Upper lobe of left lung (tissue), 6 donors: ENCODE measurements at regions not wholly inside any gene's neighbourhood (a gene's known extent, or its start where the extent isn't known, plus 50 kb on each side); places are given as distances from the start of the nearest gene placed in this dataset.

Source experiments
- ATAC-seq, 2 donors: fragments of 200-7000 bp; cut with Tn5 transposase; one replicate each; pipeline ENCODE4 v1.9.1; 2022; ENCODE audit warnings: mild to moderate bottlenecking in 2 of 2, moderate library complexity in 2 of 2; ENCODE audit not compliant: low FRiP score in 2 of 2
- DNase-seq, 2 donors: peaks; one replicate each; pipeline ENCODE4 v3.0.0-alpha.2; 2019 to 2020
- H3K27ac ChIP-seq, 4 donors: fragments of 200-600 bp; sonication (generic); one replicate each; pipeline ENCODE4 v1.5.1; 2016 to 2019
- H3K27me3 ChIP-seq, 4 donors: fragments of 200-600 bp; sonication (generic); one replicate each; pipeline ENCODE4 v1.5.1; 2017 to 2019
- H3K36me3 ChIP-seq, 4 donors: fragments of 200-600 bp; sonication (generic); one replicate each; pipeline ENCODE4 v1.5.1; 2016 to 2019
- H3K4me1 ChIP-seq, 4 donors: fragments of 200-600 bp; sonication (generic); one replicate each; pipeline ENCODE4 v1.5.1; 2018 to 2019
- H3K4me3 ChIP-seq, 4 donors: fragments of 200-600 bp; sonication (generic); one replicate each; pipeline ENCODE4 v1.5.1; 2017 to 2019; ENCODE audit warnings: mild to moderate bottlenecking in 2 of 4, moderate library complexity in 1 of 4
- H3K9me3 ChIP-seq, 4 donors: fragments of 200-600 bp; sonication (generic); one replicate each; pipeline ENCODE4 v1.5.1; 2018 to 2019
- CTCF ChIP-seq, 6 experiments: fragments of 450-650 bp in 4 of 6; fragments of 200-600 bp in 2 of 6; sonication (generic) in 2 of 6; IDR thresholded peaks; one replicate each; pipeline ENCODE4 v1.5.1; 2016 to 2019; ENCODE audit warnings: antibody characterized with exemption in 6 of 6
- EP300 ChIP-seq, 4 donors: sonication (generic); formaldehyde crosslinking; IDR thresholded peaks; one replicate each; pipeline ENCODE4 v1.5.1; 2017; ENCODE audit warnings: antibody characterized with exemption in 4 of 4, control low read depth in 2 of 4
- POLR2A ChIP-seq, 4 donors: fragments of 450-650 bp; IDR thresholded peaks; one replicate each; pipeline ENCODE4 v1.5.1; 2016 to 2017; ENCODE audit warnings: antibody characterized with exemption in 4 of 4, mild to moderate bottlenecking in 2 of 4
- POLR2AphosphoS5 ChIP-seq, 2 donors: sonication (generic); formaldehyde crosslinking; IDR thresholded peaks; one replicate each; pipeline ENCODE4 v1.5.1; 2017; ENCODE audit warnings: antibody characterized with exemption in 2 of 2
- WGBS, 2 donors: methylation state at CpG; one replicate each; pipeline ENCODE4 v1.1.5; 2017 to 2018; 5-methylcytosine and 5-hydroxymethylcytosine counted together
- donor health status: DM: no; HTN: no; CAD: no; lungs with moderate emphysema.
- donor health status: DM: no; HTN: yes; CAD: no; lungs with severe emphysema.

DNA sequence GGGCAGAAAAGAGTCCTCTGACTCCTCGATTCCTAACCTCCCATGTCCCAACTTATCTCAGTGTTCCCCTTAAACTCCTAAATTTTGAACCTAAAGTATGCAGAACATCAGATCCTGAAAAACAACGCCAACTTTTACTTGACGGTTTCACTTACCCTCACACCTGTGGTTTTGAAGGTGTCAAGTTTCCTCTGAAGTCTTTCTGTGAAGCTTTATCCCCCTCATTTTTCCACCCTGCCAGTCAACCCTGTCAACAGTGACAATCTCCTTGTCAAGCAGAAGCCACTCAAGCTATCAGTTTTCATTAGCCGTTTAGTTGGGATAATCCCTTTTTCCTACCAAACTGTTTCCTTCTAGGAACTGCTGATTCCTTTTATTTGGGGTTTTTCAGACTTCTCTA, 245.4 kb upstream of the PREP start:
- ATAC-seq = no peak
- no peak for TF ChIP-seq CTCF (IDR thresholded peaks at IDR 0.05)
- no peak for TF ChIP-seq POLR2A (IDR thresholded peaks at IDR 0.05)
- no peak for TF ChIP-seq POLR2AphosphoS5 (IDR thresholded peaks at IDR 0.05)
- TF ChIP-seq EP300 (IDR thresholded peaks at IDR 0.05) = no peak

GRCh38 chr6:105646391-105646867, 243.5 kb upstream of the PREP start:
- TF ChIP-seq POLR2A (IDR thresholded peaks at IDR 0.05) (no peak), POLR2AphosphoS5 (IDR thresholded peaks at IDR 0.05) (no peak), CTCF (IDR thresholded peaks at IDR 0.05) (no peak), EP300 (IDR thresholded peaks at IDR 0.05) (no peak)
- Histone ChIP-seq H3K4me1 (peaks cover 0 to 4% (median 0%) of the 10 kb centered on the region in 4 donors), H3K9me3 (no peaks in the 10 kb centered on the region), H3K27me3 (no peaks in the 10 kb centered on the region), H3K4me3 (no peak overlapping the region), H3K36me3 (no peaks in the 10 kb centered on the region), H3K27ac (no peak overlapping the region)
- no peak for DNase-seq
- 67 to 71% methylated on average over 5 of the region's 5 CpGs for WGBS, 2 donors
- peak; percentile 43 to 52 for ATAC-seq

More for the DNA sequence above, 245.4 kb upstream of the PREP start:
- DNase-seq = no peak
- Histone ChIP-seq H3K9me3 (no peaks in the 10 kb centered on the region), H3K27me3 (no peaks in the 10 kb centered on the region), H3K4me1 (peaks cover 0 to 4% (median 0%) of the 10 kb centered on the region in 4 donors), H3K4me3 (no peak overlapping the region), H3K36me3 (no peaks in the 10 kb centered on the region), H3K27ac (no peak overlapping the region)
- WGBS, 2 donors = 76 to 79% methylated on average over 4 of the region's 4 CpGs

DNA sequence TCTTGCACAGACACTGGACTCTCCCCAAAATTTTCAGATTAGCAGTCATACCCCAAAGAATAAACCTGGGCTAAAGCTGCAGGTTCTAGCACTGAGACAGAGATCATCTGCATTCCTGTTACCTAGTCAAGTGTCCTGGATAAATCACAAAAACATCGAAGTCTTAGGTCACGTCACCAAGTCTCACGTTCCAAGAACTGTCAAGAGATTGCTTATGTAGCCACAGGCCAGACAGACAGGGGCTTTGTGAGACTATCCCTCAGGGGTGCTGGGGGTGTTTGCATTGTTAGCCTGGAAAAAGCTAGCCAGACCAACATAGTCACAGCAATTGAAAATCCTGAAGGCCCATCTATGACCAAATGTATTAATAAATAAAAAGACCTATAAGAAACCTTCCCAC, 243.1 kb upstream of the PREP start:
- Histone ChIP-seq H3K27me3 (no peaks in the 10 kb centered on the region), H3K9me3 (no peaks in the 10 kb centered on the region), H3K4me3 (no peak overlapping the region), H3K4me1 (peaks cover 0 to 4% (median 0%) of the 10 kb centered on the region in 4 donors), H3K27ac (no peak overlapping the region), H3K36me3 (no peaks in the 10 kb centered on the region)
- no peak for ATAC-seq
- TF ChIP-seq EP300 (IDR thresholded peaks at IDR 0.05) = no peak
- TF ChIP-seq POLR2AphosphoS5 (IDR thresholded peaks at IDR 0.05) = no peak
- no peak for TF ChIP-seq POLR2A (IDR thresholded peaks at IDR 0.05)
- no peak for TF ChIP-seq CTCF (IDR thresholded peaks at IDR 0.05)
- 68 to 100% methylated on average over 3 of the region's 3 CpGs for WGBS, 2 donors
- DNase-seq = no peak

GRCh38 chr6:105645156-105645555, 242.3 kb upstream of the PREP start:
- no peak for TF ChIP-seq POLR2AphosphoS5 (IDR thresholded peaks at IDR 0.05)
- TF ChIP-seq EP300 (IDR thresholded peaks at IDR 0.05) = no peak
- TF ChIP-seq POLR2A (IDR thresholded peaks at IDR 0.05) = no peak
- TF ChIP-seq CTCF (IDR thresholded peaks at IDR 0.05) = no peak
- DNase-seq = no peak

DNA sequence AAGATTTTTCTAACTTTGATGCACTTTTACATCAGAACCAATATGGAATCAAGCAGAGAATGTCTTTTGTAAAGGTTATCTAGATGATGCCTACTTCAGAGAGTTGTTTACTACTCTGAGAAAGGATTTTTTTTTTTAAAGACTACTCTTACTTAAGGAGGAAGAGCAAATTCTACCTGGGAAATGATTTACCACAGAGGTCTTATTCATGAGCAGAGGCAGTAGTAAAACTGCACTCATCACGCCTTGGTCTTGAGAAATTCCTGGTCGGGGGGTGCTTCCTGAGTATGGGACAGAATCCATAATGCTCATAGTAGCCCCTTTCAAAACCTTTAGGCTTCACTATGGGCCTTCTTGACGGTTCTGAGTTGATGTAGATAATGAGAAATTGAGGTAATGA, 241.8 kb upstream of the PREP start:
- H3K9me3 ChIP-seq = no peaks in the 10 kb centered on the region
- no peaks in the 10 kb centered on the region for H3K27me3 ChIP-seq
- DNase-seq (no peak), ATAC-seq (no peak)
- H3K27ac ChIP-seq = no peak overlapping the region
- H3K4me1 ChIP-seq = peaks cover 0 to 4% (median 0%) of the 10 kb centered on the region in 4 donors
- 70 to 76% methylated on average over 3 of the region's 3 CpGs for WGBS, 2 donors
- no peak overlapping the region for H3K4me3 ChIP-seq
- no peak for TF ChIP-seq CTCF (IDR thresholded peaks at IDR 0.05)
- no peak for TF ChIP-seq POLR2AphosphoS5 (IDR thresholded peaks at IDR 0.05)
- TF ChIP-seq EP300 (IDR thresholded peaks at IDR 0.05) = no peak
- no peak for TF ChIP-seq POLR2A (IDR thresholded peaks at IDR 0.05)
- no peaks in the 10 kb centered on the region for H3K36me3 ChIP-seq

More at GRCh38 chr6:105645156-105645555, 242.3 kb upstream of the PREP start:
- ATAC-seq = no peak
- peaks cover 0 to 4% (median 0%) of the 10 kb centered on the region in 4 donors for H3K4me1 ChIP-seq
- no peak overlapping the region for H3K27ac ChIP-seq
- H3K9me3 ChIP-seq = no peaks in the 10 kb centered on the region
- WGBS, 2 donors = 53 to 73% methylated on average over 1 of the region's 1 CpG
- H3K27me3 ChIP-seq = no peaks in the 10 kb centered on the region
- no peaks in the 10 kb centered on the region for H3K36me3 ChIP-seq
- no peak overlapping the region for H3K4me3 ChIP-seq
